ENCODE measurements at regions not wholly inside any gene's neighbourhood (a gene's known extent, or its start where the extent isn't known, plus 50 kb on each side); places are given as distances from the start of the nearest gene placed in this dataset.

DNA sequence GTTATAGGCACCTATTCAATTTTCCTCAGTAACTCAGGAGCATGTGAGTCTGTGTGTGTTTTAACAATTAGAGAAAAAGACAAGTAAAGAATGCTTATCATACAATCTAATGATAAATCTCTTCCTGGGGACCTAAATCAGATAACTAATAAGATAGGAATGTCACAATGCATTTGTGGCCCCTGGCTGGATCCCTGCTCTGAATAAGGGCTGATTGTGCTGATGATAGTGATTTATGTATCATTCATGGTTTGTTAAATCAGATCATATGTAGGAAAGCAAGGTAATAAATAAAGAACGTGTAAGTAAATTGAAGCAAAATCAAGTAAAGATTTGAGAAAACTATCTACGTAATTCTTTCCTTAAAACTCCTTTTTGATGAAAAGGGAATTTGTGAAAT, 145.9 kb downstream of the C7orf25 start:
- Histone ChIP-seq H3K36me3 (ENCODE audit: control insufficient read depth in 3 of 3, insufficient read depth in 3 of 3, low read length in 3 of 3) (no peaks in the 10 kb centered on the region), H3K4me1 (ENCODE audit: control insufficient read depth in 3 of 3, insufficient read depth in 3 of 3, low read length in 3 of 3) (no peaks in the 10 kb centered on the region), H3K9me3 (ENCODE audit: control insufficient read depth in 3 of 3, low read length in 3 of 3) (no peaks in the 10 kb centered on the region), H3K4me3 (ENCODE audit: low read length in 3 of 3) (no peak overlapping the region), H3K27me3 (ENCODE audit: control insufficient read depth in 3 of 3, insufficient read depth in 3 of 3, low read length in 3 of 3) (no peaks in the 10 kb centered on the region), H3K9ac (ENCODE audit: low read depth in 1 of 3, low read length in 3 of 3) (no peak overlapping the region), H3K27ac (ENCODE audit: low read depth, low read length) (no peak overlapping the region)

DNA sequence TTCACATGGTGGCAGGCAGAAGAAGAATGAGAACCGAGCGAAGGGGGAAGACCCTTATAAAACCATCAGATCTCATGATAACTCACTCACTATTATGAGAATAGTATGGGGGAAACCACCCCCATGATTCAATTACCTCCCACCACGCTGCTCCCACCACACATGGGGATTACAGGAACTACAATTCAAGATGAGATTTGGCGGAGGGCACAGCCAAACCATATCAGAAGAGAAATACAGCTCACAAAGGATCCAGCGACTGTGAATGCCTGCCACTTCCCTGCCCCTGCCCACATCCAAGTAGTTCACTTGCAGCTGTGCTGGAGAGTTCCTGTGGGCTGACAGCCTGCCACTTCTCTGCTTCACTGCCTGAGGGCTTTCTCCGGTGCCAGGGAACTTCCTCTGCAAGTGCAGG, 148.7 kb downstream of the C7orf25 start:
- no peaks in the 10 kb centered on the region for H3K9me3 ChIP-seq (ENCODE audit: control insufficient read depth in 3 of 3, low read length in 3 of 3)
- no peaks in the 10 kb centered on the region for H3K36me3 ChIP-seq (ENCODE audit: control insufficient read depth in 3 of 3, insufficient read depth in 3 of 3, low read length in 3 of 3)
- no peaks in the 10 kb centered on the region for H3K27me3 ChIP-seq (ENCODE audit: control insufficient read depth in 3 of 3, insufficient read depth in 3 of 3, low read length in 3 of 3)
- no peaks in the 10 kb centered on the region for H3K4me1 ChIP-seq (ENCODE audit: control insufficient read depth in 3 of 3, insufficient read depth in 3 of 3, low read length in 3 of 3)
- no peak overlapping the region for H3K27ac ChIP-seq (ENCODE audit: low read depth, low read length)
- H3K4me3 ChIP-seq (ENCODE audit: low read length in 3 of 3) = no peak overlapping the region
- H3K9ac ChIP-seq (ENCODE audit: low read depth in 1 of 3, low read length in 3 of 3) = no peak overlapping the region

DNA sequence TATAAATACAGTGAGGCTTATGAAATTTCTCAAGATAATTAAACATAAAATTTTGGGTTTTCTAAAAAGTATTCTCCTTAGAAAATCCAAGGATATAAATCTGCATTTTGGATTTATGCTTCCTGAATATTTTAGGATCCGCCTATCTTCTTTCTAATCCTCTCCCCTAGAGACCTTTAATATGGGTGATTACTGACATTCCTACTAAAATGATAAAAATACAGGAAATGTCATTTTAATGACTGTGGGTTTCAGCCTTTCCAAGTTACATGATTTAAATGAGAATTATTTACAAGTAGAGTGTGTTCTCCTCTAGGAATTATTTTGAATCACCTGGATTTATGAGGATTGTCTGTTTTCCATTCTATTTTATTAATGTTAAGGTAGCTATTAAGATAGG, 150.4 kb downstream of the C7orf25 start:
- no peaks in the 10 kb centered on the region for H3K4me1 ChIP-seq (ENCODE audit: control insufficient read depth in 3 of 3, insufficient read depth in 3 of 3, low read length in 3 of 3)
- H3K27ac ChIP-seq (ENCODE audit: low read depth, low read length) = no peak overlapping the region
- H3K27me3 ChIP-seq (ENCODE audit: control insufficient read depth in 3 of 3, insufficient read depth in 3 of 3, low read length in 3 of 3) = no peaks in the 10 kb centered on the region
- no peak overlapping the region for H3K9ac ChIP-seq (ENCODE audit: low read depth in 1 of 3, low read length in 3 of 3)
- H3K4me3 ChIP-seq (ENCODE audit: low read length in 3 of 3) = no peak overlapping the region
- no peaks in the 10 kb centered on the region for H3K36me3 ChIP-seq (ENCODE audit: control insufficient read depth in 3 of 3, insufficient read depth in 3 of 3, low read length in 3 of 3)
- H3K9me3 ChIP-seq (ENCODE audit: control insufficient read depth in 3 of 3, low read length in 3 of 3) = no peaks in the 10 kb centered on the region

DNA sequence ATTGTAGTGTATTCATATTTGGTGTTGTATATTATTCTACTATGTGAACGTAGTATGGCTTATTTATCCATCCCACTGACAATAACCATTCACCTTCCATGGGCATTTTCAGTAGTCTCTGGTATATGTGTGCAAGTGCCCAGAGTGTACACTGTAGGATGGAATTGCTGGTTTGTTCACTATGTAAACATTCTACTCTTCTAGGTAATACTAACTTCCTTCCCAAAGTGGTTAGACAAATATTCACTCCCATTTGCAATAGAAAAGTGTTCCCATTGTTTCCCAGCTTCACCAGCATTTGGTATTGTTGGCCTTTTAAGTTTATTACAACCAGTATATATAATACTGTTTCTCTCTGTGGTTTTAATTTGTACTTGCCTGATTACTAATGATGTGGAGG, 153.7 kb downstream of the C7orf25 start:
- no peak overlapping the region for H3K4me3 ChIP-seq (ENCODE audit: low read length in 3 of 3)

DNA sequence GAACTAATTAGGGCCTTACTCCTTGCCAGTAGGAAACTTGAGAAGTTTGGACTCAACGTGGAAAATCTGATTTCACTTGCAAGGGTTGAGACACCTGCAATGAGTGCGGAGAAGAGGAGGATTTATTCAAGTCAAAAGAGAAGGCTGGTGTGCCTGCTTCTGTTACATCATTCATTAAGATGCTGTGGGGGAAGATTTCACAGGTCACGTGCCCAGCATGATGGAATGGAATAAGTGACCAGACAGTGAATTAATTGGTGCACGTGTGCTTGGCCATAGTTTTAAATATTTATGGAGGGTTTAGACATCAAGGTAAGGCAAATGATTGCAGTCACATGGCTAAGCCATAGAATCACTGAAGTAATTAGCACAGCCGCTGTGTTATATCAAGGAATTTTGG, 155.0 kb downstream of the C7orf25 start:
- Histone ChIP-seq H3K4me1 (ENCODE audit: control insufficient read depth in 3 of 3, insufficient read depth in 3 of 3, low read length in 3 of 3) (no peaks in the 10 kb centered on the region), H3K9ac (ENCODE audit: low read depth in 1 of 3, low read length in 3 of 3) (no peak overlapping the region), H3K27ac (ENCODE audit: low read depth, low read length) (no peak overlapping the region), H3K36me3 (ENCODE audit: control insufficient read depth in 3 of 3, insufficient read depth in 3 of 3, low read length in 3 of 3) (no peaks in the 10 kb centered on the region), H3K4me3 (ENCODE audit: low read length in 3 of 3) (no peak overlapping the region), H3K27me3 (ENCODE audit: control insufficient read depth in 3 of 3, insufficient read depth in 3 of 3, low read length in 3 of 3) (no peaks in the 10 kb centered on the region), H3K9me3 (ENCODE audit: control insufficient read depth in 3 of 3, low read length in 3 of 3) (no peaks in the 10 kb centered on the region)

More for the DNA sequence above, 153.7 kb downstream of the C7orf25 start:
- H3K27ac ChIP-seq (ENCODE audit: low read depth, low read length) = no peak overlapping the region
- no peaks in the 10 kb centered on the region for H3K4me1 ChIP-seq (ENCODE audit: control insufficient read depth in 3 of 3, insufficient read depth in 3 of 3, low read length in 3 of 3)
- H3K9ac ChIP-seq (ENCODE audit: low read depth in 1 of 3, low read length in 3 of 3) = no peak overlapping the region
- no peaks in the 10 kb centered on the region for H3K27me3 ChIP-seq (ENCODE audit: control insufficient read depth in 3 of 3, insufficient read depth in 3 of 3, low read length in 3 of 3)
- H3K36me3 ChIP-seq (ENCODE audit: control insufficient read depth in 3 of 3, insufficient read depth in 3 of 3, low read length in 3 of 3) = no peaks in the 10 kb centered on the region
- H3K9me3 ChIP-seq (ENCODE audit: control insufficient read depth in 3 of 3, low read length in 3 of 3) = no peaks in the 10 kb centered on the region

DNA sequence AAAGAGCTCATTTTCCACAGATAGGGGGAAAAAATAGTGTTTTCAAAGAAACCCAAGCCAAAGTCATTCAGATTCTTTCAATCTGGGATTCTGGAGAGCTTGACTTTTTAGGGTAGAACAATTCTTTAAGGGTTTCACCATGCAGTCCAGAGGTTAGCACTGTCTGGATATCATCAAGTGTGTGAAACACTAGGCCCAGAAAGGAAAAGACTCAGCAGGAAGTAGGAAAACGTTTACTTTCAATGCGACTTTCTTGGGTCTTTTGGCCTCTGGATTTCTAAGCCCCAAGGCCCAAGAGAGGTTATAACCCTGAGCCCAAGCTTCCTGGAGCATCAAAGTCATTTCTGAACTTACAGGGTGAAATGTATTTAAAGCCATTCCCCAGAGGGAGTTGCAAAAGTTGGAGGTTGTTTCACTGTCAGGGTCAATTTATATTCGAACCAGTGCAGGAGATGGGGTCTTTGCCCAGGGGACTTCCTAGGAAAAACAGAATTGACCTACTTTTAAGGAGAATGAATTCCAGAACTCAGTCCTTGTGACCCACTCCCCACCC, 158.0 kb downstream of the C7orf25 start:
- no peaks in the 10 kb centered on the region for H3K9me3 ChIP-seq (ENCODE audit: control insufficient read depth in 3 of 3, low read length in 3 of 3)
- no peaks in the 10 kb centered on the region for H3K36me3 ChIP-seq (ENCODE audit: control insufficient read depth in 3 of 3, insufficient read depth in 3 of 3, low read length in 3 of 3)
- H3K9ac ChIP-seq (ENCODE audit: low read depth in 1 of 3, low read length in 3 of 3) = no peak overlapping the region
- H3K27me3 ChIP-seq (ENCODE audit: control insufficient read depth in 3 of 3, insufficient read depth in 3 of 3, low read length in 3 of 3) = no peaks in the 10 kb centered on the region
- H3K27ac ChIP-seq (ENCODE audit: low read depth, low read length) = no peak overlapping the region
- no peak overlapping the region for H3K4me3 ChIP-seq (ENCODE audit: low read length in 3 of 3)
- no peaks in the 10 kb centered on the region for H3K4me1 ChIP-seq (ENCODE audit: control insufficient read depth in 3 of 3, insufficient read depth in 3 of 3, low read length in 3 of 3)

DNA sequence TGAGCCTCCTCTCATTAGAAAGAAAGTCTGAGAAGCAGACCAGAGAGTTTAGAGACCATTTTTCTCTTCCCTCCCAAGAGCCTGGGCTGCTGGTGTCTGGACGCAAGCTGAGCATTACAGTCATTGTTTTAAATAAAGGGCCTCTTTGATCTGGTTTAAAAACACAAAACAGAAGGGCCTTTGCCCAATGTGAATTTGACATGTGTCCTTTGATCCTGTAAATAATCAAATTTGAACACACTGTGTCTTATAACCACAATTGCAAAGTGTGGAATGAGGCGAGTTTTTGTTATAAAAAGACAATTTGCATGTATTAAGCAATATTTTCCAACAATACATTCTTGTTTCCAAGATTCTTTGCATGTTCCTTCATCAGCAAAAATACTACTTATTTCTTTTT, 158.5 kb downstream of the C7orf25 start:
- H3K9me3 ChIP-seq (ENCODE audit: control insufficient read depth in 3 of 3, low read length in 3 of 3) = no peaks in the 10 kb centered on the region
- no peak overlapping the region for H3K4me3 ChIP-seq (ENCODE audit: low read length in 3 of 3)
- no peak overlapping the region for H3K9ac ChIP-seq (ENCODE audit: low read depth in 1 of 3, low read length in 3 of 3)
- H3K27me3 ChIP-seq (ENCODE audit: control insufficient read depth in 3 of 3, insufficient read depth in 3 of 3, low read length in 3 of 3) = no peaks in the 10 kb centered on the region
- no peaks in the 10 kb centered on the region for H3K36me3 ChIP-seq (ENCODE audit: control insufficient read depth in 3 of 3, insufficient read depth in 3 of 3, low read length in 3 of 3)
- no peaks in the 10 kb centered on the region for H3K4me1 ChIP-seq (ENCODE audit: control insufficient read depth in 3 of 3, insufficient read depth in 3 of 3, low read length in 3 of 3)
- H3K27ac ChIP-seq (ENCODE audit: low read depth, low read length) = no peak overlapping the region

DNA sequence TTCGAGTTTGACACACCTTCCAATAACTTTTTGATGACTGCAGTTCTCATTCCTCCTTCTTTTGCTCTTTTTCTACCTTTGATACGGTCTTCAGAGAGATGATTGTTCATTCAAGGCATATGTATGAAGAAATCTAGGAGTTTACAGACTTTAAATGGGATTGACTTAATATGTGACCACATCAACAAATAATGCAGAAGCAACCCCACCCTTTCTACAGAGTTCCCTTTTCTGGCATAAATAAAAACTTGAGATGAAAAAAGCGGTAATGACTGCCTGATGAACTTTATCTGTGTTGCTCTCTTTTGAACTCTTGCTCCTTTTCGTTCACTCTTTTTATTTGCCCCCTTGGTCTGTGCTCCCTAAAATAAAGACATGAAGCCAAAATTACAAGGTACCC, 161.7 kb downstream of the C7orf25 start:
- Histone ChIP-seq H3K9me3 (ENCODE audit: control insufficient read depth in 3 of 3, low read length in 3 of 3) (no peaks in the 10 kb centered on the region), H3K27ac (ENCODE audit: low read depth, low read length) (no peak overlapping the region), H3K27me3 (ENCODE audit: control insufficient read depth in 3 of 3, insufficient read depth in 3 of 3, low read length in 3 of 3) (no peaks in the 10 kb centered on the region), H3K9ac (ENCODE audit: low read depth in 1 of 3, low read length in 3 of 3) (no peak overlapping the region), H3K36me3 (ENCODE audit: control insufficient read depth in 3 of 3, insufficient read depth in 3 of 3, low read length in 3 of 3) (no peaks in the 10 kb centered on the region), H3K4me3 (ENCODE audit: low read length in 3 of 3) (no peak overlapping the region), H3K4me1 (ENCODE audit: control insufficient read depth in 3 of 3, insufficient read depth in 3 of 3, low read length in 3 of 3) (no peaks in the 10 kb centered on the region)

DNA sequence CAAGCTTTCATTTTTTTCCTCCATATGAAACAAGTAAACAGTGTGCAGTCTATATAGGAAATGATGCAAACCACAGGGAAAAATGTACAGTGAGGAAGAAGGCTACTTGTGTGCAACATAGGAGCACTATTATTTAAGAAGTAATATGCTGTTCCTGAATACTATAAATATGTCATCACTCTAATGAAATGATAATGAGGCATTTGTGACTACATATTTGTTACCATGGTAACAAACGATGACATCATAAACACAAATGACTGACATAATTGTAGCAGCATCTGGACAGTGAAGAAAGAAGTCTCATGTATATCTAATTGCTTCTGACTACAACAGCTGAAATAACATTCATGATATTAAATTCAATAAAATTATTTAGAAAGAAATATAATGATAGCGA, 164.8 kb downstream of the C7orf25 start:
- Histone ChIP-seq H3K4me1 (ENCODE audit: control insufficient read depth in 3 of 3, insufficient read depth in 3 of 3, low read length in 3 of 3) (no peaks in the 10 kb centered on the region), H3K27ac (ENCODE audit: low read depth, low read length) (no peak overlapping the region)

DNA sequence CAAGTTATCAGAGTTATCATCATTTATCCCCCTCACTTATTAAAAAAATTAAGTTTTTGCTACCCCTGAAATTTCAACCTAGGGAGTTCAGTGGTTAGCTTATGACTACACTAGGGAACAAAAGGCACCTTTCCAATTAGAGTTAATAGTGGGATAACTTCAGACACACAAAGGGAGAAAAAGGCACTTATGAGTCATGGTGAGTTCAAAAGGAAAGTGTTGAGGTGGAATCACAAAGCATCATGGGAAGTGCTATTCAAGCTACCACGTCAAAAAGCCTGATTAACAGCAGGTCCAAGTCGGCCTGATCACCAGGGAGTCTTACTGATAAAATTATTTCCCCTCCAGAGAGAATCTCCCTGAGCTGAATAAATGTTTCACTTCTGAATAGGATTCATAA, 165.7 kb downstream of the C7orf25 start:
- Histone ChIP-seq H3K36me3 (ENCODE audit: control insufficient read depth in 3 of 3, insufficient read depth in 3 of 3, low read length in 3 of 3) (no peaks in the 10 kb centered on the region), H3K4me3 (ENCODE audit: low read length in 3 of 3) (no peak overlapping the region), H3K27ac (ENCODE audit: low read depth, low read length) (no peak overlapping the region), H3K27me3 (ENCODE audit: control insufficient read depth in 3 of 3, insufficient read depth in 3 of 3, low read length in 3 of 3) (no peaks in the 10 kb centered on the region), H3K9me3 (ENCODE audit: control insufficient read depth in 3 of 3, low read length in 3 of 3) (no peaks in the 10 kb centered on the region), H3K9ac (ENCODE audit: low read depth in 1 of 3, low read length in 3 of 3) (no peak overlapping the region), H3K4me1 (ENCODE audit: control insufficient read depth in 3 of 3, insufficient read depth in 3 of 3, low read length in 3 of 3) (peaks cover 0 to 2% (median 0%) of the 10 kb centered on the region in 3 donors)

More for the DNA sequence above, 164.8 kb downstream of the C7orf25 start:
- Histone ChIP-seq H3K4me3 (ENCODE audit: low read length in 3 of 3) (no peak overlapping the region), H3K9me3 (ENCODE audit: control insufficient read depth in 3 of 3, low read length in 3 of 3) (no peaks in the 10 kb centered on the region), H3K9ac (ENCODE audit: low read depth in 1 of 3, low read length in 3 of 3) (no peak overlapping the region), H3K36me3 (ENCODE audit: control insufficient read depth in 3 of 3, insufficient read depth in 3 of 3, low read length in 3 of 3) (no peaks in the 10 kb centered on the region), H3K27me3 (ENCODE audit: control insufficient read depth in 3 of 3, insufficient read depth in 3 of 3, low read length in 3 of 3) (no peaks in the 10 kb centered on the region)
